SK-N-SH (cell line): ENCODE measurements at regions not wholly inside any gene's neighbourhood (a gene's known extent, or its start where the extent isn't known, plus 50 kb on each side); places are given as distances from the start of the nearest gene placed in this dataset.

Source experiments
- CTCF ChIA-PET: fragments of 300-600, 350-600 bp; formaldehyde crosslinking; extraction: SDS; loops from one replicate; lab custom pipeline; 2021; lab: Yijun Ruan, JAX
- POLR2A ChIA-PET: fragments of 350-600 bp; sonication (Branson Sonifier 250); formaldehyde crosslinking; extraction: SDS; loops from one replicate; lab custom pipeline; 2020; ENCODE audit warnings: antibody characterized with exemption, inconsistent platforms; lab: Yijun Ruan, JAX
- DNase-seq: peaks from one replicate; pipeline ENCODE4 v3.0.0; 2012
- H2AFZ ChIP-seq: fragments of 200-600 bp; sonication (generic); 2 replicates; pipeline ENCODE4 v1.8.1; 2016; ENCODE audit warnings: antibody characterized with exemption, mild to moderate bottlenecking, low read depth
- H3F3A ChIP-seq: fragments of 200-600 bp; sonication (generic); replicated peaks from 2 replicates; pipeline ENCODE3; 2016; ENCODE audit warnings: antibody characterized with exemption, mild to moderate bottlenecking; ENCODE audit not compliant: insufficient read depth
- H3K27ac ChIP-seq, 2 experiments: fragments of 200-500 bp in 1 of 2; fragments of 200-600 bp in 1 of 2; sonication (Bioruptor generic) in 1 of 2; sonication (generic), shearing (Covaris generic) in 1 of 2; 2 replicates each; pipeline versions ENCODE4 v1.5.1 to v1.6.1; 2014 to 2016; ENCODE audit warnings: low read depth in 2 of 2, inconsistent platforms in 1 of 2, low read length in 1 of 2, mild to moderate bottlenecking in 1 of 2, mixed read lengths in 1 of 2
- H3K27me3 ChIP-seq: fragments of 200-600 bp; sonication (generic), shearing (Covaris generic); 2 replicates; pipeline ENCODE4 v1.6.1; 2016; ENCODE audit warnings: mixed run types; ENCODE audit not compliant: insufficient read depth
- H3K36me3 ChIP-seq, 2 experiments: fragments of 200-500 bp in 1 of 2; fragments of 200-600 bp in 1 of 2; sonication (Bioruptor generic) in 1 of 2; sonication (generic) in 1 of 2; replicated peaks in 1 of 2; 2 replicates each; pipeline versions ENCODE3 to v1.5.1; 2014 to 2016; ENCODE audit warnings: low read length in 1 of 2, mild to moderate bottlenecking in 1 of 2; ENCODE audit not compliant: insufficient read depth in 2 of 2, control insufficient read depth in 1 of 2
- H3K4me1 ChIP-seq, 2 experiments: fragments of 200-500 bp in 1 of 2; fragments of 200-600 bp in 1 of 2; sonication (Bioruptor generic) in 1 of 2; sonication (generic), shearing (Covaris generic) in 1 of 2; 2 replicates each; pipeline versions ENCODE4 v1.5.1 to v1.6.1; 2014 to 2016; ENCODE audit warnings: low read depth in 1 of 2, low read length in 1 of 2, mixed run types in 1 of 2; ENCODE audit not compliant: insufficient read depth in 2 of 2, control insufficient read depth in 1 of 2
- H3K4me2 ChIP-seq: fragments of 200-600 bp; sonication (generic), shearing (Covaris generic); 2 replicates; pipeline ENCODE4 v1.6.1; 2017; ENCODE audit warnings: mixed run types
- H3K4me3 ChIP-seq, 2 experiments: fragments of 200-500 bp in 1 of 2; fragments of 200-600 bp in 1 of 2; sonication (Bioruptor generic) in 1 of 2; sonication (generic), shearing (Covaris generic) in 1 of 2; 2 replicates each; pipeline versions ENCODE4 v1.5.1 to v1.8.1; 2014 to 2016; ENCODE audit warnings: low read depth in 2 of 2, inconsistent platforms in 1 of 2, low read length in 1 of 2, mild to moderate bottlenecking in 1 of 2, mixed read lengths in 1 of 2, moderate library complexity in 1 of 2
- H3K79me2 ChIP-seq: fragments of 200-600 bp; sonication (generic); 2 replicates; pipeline ENCODE4 v1.8.1; 2017; ENCODE audit warnings: mild to moderate bottlenecking; ENCODE audit not compliant: insufficient read depth
- H3K9ac ChIP-seq: fragments of 200-600 bp; sonication (generic); 2 replicates; pipeline ENCODE4 v1.6.1; 2017; ENCODE audit warnings: mixed run types
- H3K9me2 ChIP-seq: fragments of 200-600 bp; sonication (generic); 2 replicates; pipeline ENCODE4 v1.6.1; 2017; ENCODE audit warnings: mixed run types
- H3K9me3 ChIP-seq: fragments of 200-600 bp; sonication (generic); 2 replicates; pipeline ENCODE4 v1.6.1; 2017; ENCODE audit warnings: mixed run types, mild to moderate bottlenecking, moderate library complexity
- H4K20me1 ChIP-seq: fragments of 200-600 bp; sonication (generic); 2 replicates; pipeline ENCODE4 v1.6.1; 2017; ENCODE audit warnings: mild to moderate bottlenecking, mixed run types; ENCODE audit not compliant: insufficient read depth
- ELF1 ChIP-seq: IDR thresholded peaks from 2 replicates; pipeline ENCODE4 v1.4.0; 2012
- FOXM1 ChIP-seq: IDR thresholded peaks from 2 replicates; pipeline ENCODE4 v1.4.0; 2012; ENCODE audit warnings: low read depth, mild to moderate bottlenecking
- JUND ChIP-seq: IDR thresholded peaks from 2 replicates; pipeline ENCODE4 v1.4.0; 2012
- MXI1 ChIP-seq: IDR thresholded peaks from 2 replicates; pipeline ENCODE4 v1.6.1; 2012; ENCODE audit warnings: mild to moderate bottlenecking, low read depth, low read length, improper control_type of control experiment
- POLR2AphosphoS5 ChIP-seq: IDR thresholded peaks from 2 replicates; pipeline ENCODE4 v1.6.1; 2012; ENCODE audit warnings: low read depth, low read length
- RAD21 ChIP-seq: IDR thresholded peaks from 2 replicates; pipeline ENCODE4 v1.6.1; 2012; ENCODE audit warnings: mild to moderate bottlenecking, low read length
- SMC3 ChIP-seq: IDR thresholded peaks from 2 replicates; pipeline ENCODE4 v1.6.1; 2012; ENCODE audit warnings: low read depth, low read length, improper control_type of control experiment
- TCF12 ChIP-seq: IDR thresholded peaks from 2 replicates; pipeline ENCODE4 v1.4.0; 2012
- WGBS: methylation state at CpG from one replicate; pipeline ENCODE4 v1.1.6; 2017; ENCODE audit warnings: low lambda C conversion rate; 5-methylcytosine and 5-hydroxymethylcytosine counted together
- TF ChIP-seq, protein P1 (sequence below): fragments of 200-600 bp; sonication (generic); IDR thresholded peaks from 2 replicates; pipeline ENCODE4 v1.6.1; 2017; ENCODE audit warnings: antibody characterized with exemption, mild to moderate bottlenecking, moderate library complexity
- TF ChIP-seq, protein P2 (sequence below): IDR thresholded peaks from 2 replicates; pipeline ENCODE4 v1.4.0; 2012; ENCODE audit warnings: low read depth, borderline replicate concordance
- TF ChIP-seq, protein P3 (sequence below): fragments of 150-350 bp; IDR thresholded peaks from 2 replicates; pipeline ENCODE4 v1.6.1; 2016; ENCODE audit warnings: mild to moderate bottlenecking, low read depth, low read length
- TF ChIP-seq, protein P4 (sequence below): fragments of 150-350 bp; IDR thresholded peaks from 2 replicates; pipeline ENCODE4 v1.6.1; 2017; ENCODE audit warnings: antibody characterized with exemption, low read length, low read depth, borderline replicate concordance
- TF ChIP-seq, protein P5 (sequence below): IDR thresholded peaks from 2 replicates; pipeline ENCODE4 v1.4.0; 2012; ENCODE audit warnings: low read depth

DNA sequence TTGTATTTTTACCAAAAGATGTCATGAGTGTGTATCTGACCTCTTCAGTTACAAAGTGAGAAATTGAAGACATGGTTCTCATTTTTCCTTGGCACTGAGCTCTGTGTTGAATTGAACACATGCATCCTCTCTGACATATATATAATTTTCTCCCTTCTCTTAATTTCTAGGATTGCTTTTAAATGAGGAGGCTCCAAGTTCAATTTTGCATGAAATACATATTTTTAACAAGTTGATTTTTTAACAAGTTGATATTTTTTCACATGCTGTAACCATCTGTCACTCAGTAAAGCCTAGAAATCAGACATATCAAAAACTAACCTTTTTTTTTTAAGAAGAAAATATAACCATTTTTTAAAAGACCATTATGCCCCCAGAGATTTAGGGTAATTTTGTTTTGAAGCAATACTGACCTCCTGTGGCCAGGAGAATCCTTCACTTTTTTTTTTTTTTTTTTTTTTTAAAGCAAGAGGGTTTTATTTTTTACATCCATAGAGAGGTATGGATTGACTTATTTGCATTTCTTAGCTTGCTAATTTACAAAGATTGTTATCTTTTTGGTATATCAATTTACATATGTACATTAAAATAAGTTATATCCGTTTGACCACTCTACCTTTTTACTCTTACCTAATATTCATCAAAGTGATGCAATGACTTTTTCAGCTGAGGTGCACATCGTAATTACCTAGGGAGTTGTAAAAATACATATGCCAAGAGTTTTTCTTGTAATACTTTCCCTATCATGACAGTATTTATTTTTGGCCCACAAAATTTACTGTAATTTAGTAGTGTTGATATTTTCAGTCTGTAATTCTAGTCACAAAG, 161.8 kb downstream of the SOCS6 start:
- H3K9me3 ChIP-seq, result no peaks in the 10 kb centered on the region; the same call in 1 of the 2 replicates
- ChIA-PET POLR2A (no interaction called here), CTCF (interaction anchor here (0.6 to 8.6 kb wide), 21 partner anchors 9 to 876 kb away, joined by 3 to 108 read pairs (median 5); no protein-coding TSS in a partner anchor)
- no peak overlapping the region for H2AFZ ChIP-seq
- H3K27ac ChIP-seq, result no peak overlapping the region
- H3K4me2 ChIP-seq, result no peak overlapping the region
- H3K36me3 ChIP-seq, result no peaks in the 10 kb centered on the region
- no peaks in the 10 kb centered on the region for H3K9me2 ChIP-seq
- TF ChIP-seq SMC3 (peak; percentile 43), ELF1 (no peak), JUND (no peak), RAD21 (peak; percentile 73), FOXM1 (no peak)
- TF ChIP-seq, protein P1, sequence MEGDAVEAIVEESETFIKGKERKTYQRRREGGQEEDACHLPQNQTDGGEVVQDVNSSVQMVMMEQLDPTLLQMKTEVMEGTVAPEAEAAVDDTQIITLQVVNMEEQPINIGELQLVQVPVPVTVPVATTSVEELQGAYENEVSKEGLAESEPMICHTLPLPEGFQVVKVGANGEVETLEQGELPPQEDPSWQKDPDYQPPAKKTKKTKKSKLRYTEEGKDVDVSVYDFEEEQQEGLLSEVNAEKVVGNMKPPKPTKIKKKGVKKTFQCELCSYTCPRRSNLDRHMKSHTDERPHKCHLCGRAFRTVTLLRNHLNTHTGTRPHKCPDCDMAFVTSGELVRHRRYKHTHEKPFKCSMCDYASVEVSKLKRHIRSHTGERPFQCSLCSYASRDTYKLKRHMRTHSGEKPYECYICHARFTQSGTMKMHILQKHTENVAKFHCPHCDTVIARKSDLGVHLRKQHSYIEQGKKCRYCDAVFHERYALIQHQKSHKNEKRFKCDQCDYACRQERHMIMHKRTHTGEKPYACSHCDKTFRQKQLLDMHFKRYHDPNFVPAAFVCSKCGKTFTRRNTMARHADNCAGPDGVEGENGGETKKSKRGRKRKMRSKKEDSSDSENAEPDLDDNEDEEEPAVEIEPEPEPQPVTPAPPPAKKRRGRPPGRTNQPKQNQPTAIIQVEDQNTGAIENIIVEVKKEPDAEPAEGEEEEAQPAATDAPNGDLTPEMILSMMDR, result peak; percentile 80
- no peaks in the 10 kb centered on the region for H4K20me1 ChIP-seq
- DNase-seq, result peak; percentile 47
- 48% methylated on average over 2 of the region's 2 CpGs for WGBS
- peaks cover 6% of the 10 kb centered on the region for H3F3A ChIP-seq
- no peaks in the 10 kb centered on the region; a peak in 1 of 4 replicates for H3K4me1 ChIP-seq
- H3K79me2 ChIP-seq, result no peaks in the 10 kb centered on the region
- no peaks in the 10 kb centered on the region for H3K27me3 ChIP-seq
- H3K4me3 ChIP-seq, result no peak overlapping the region; a peak in 1 of 4 replicates
- no peak overlapping the region for H3K9ac ChIP-seq

DNA sequence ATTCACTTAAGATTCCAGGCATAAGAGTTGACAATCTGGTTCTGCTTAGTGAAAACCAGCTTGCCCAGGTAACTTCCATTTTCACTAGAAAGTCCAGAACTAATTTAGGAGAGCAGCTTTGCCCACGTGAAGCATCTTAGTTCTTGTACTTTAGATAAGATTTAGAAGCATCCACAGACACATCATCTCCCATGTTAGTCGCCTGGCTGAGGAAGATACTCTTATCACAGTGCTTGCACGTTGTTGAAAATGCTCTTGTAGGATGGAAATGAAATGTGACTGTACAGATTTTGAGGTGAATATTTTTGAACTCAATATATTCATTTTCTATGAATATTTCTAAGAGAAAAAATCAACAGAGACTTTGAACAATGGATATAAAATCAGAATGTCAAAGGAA, 159.7 kb downstream of the SOCS6 start:
- H3F3A ChIP-seq, result no peaks in the 10 kb centered on the region
- no peaks in the 10 kb centered on the region for H4K20me1 ChIP-seq
- no peaks in the 10 kb centered on the region for H3K9me2 ChIP-seq
- H3K4me2 ChIP-seq, result no peak overlapping the region
- TF ChIP-seq POLR2AphosphoS5 (no peak), MXI1 (no peak), FOXM1 (no peak), RAD21 (no peak), ELF1 (no peak), TCF12 (no peak), SMC3 (no peak)
- TF ChIP-seq, protein P2, sequence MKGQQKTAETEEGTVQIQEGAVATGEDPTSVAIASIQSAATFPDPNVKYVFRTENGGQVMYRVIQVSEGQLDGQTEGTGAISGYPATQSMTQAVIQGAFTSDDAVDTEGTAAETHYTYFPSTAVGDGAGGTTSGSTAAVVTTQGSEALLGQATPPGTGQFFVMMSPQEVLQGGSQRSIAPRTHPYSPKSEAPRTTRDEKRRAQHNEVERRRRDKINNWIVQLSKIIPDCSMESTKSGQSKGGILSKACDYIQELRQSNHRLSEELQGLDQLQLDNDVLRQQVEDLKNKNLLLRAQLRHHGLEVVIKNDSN, result no peak
- TF ChIP-seq, protein P3, sequence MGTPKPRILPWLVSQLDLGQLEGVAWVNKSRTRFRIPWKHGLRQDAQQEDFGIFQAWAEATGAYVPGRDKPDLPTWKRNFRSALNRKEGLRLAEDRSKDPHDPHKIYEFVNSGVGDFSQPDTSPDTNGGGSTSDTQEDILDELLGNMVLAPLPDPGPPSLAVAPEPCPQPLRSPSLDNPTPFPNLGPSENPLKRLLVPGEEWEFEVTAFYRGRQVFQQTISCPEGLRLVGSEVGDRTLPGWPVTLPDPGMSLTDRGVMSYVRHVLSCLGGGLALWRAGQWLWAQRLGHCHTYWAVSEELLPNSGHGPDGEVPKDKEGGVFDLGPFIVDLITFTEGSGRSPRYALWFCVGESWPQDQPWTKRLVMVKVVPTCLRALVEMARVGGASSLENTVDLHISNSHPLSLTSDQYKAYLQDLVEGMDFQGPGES, result no peak
- TF ChIP-seq, protein P1, result no peak
- TF ChIP-seq, protein P4, sequence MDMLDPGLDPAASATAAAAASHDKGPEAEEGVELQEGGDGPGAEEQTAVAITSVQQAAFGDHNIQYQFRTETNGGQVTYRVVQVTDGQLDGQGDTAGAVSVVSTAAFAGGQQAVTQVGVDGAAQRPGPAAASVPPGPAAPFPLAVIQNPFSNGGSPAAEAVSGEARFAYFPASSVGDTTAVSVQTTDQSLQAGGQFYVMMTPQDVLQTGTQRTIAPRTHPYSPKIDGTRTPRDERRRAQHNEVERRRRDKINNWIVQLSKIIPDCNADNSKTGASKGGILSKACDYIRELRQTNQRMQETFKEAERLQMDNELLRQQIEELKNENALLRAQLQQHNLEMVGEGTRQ, result no peak
- TF ChIP-seq, protein P5, sequence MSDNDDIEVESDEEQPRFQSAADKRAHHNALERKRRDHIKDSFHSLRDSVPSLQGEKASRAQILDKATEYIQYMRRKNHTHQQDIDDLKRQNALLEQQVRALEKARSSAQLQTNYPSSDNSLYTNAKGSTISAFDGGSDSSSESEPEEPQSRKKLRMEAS, result no peak
- TF ChIP-seq, all 33 proteins: peak for 0
- no peak for DNase-seq
- no peak overlapping the region for H3K27ac ChIP-seq
- ChIA-PET POLR2A (no interaction called here), CTCF (interaction anchor here (1.8 to 6.7 kb wide), 2 partner anchors 14 to 250 kb away, joined by 11 to 47 read pairs; no protein-coding TSS in a partner anchor)
- H3K9me3 ChIP-seq, result no peaks in the 10 kb centered on the region; the same call in 1 of the 2 replicates
- 82% methylated on average over 3 of the region's 3 CpGs for WGBS
- no peaks in the 10 kb centered on the region for H3K36me3 ChIP-seq
- H3K9ac ChIP-seq, result no peak overlapping the region
- H3K4me3 ChIP-seq, result no peak overlapping the region
- H3K4me1 ChIP-seq, result no peaks in the 10 kb centered on the region; a peak in 1 of 4 replicates
- no peaks in the 10 kb centered on the region for H3K79me2 ChIP-seq
- no peak overlapping the region for H2AFZ ChIP-seq
- H3K27me3 ChIP-seq, result no peaks in the 10 kb centered on the region
